Heart right ventricle (tissue), 16 donors: ENCODE measurements at regions not wholly inside any gene's neighbourhood (a gene's known extent, or its start where the extent isn't known, plus 50 kb on each side); places are given as distances from the start of the nearest gene placed in this dataset.

Experiments used
- ATAC-seq, 8 donors: fragments of 200-7000 bp; cut with Tn5 transposase; one replicate each; pipeline ENCODE4 v1.9.1; 2020; ENCODE audit warnings: mild to moderate bottlenecking in 8 of 8, moderate library complexity in 8 of 8, moderate number of reproducible peaks in 1 of 8
- DNase-seq, 2 donors: peaks; one replicate each; pipeline ENCODE4 v3.0.0-alpha.2; 2020
- H3K27ac ChIP-seq, 10 donors: fragments of 200-600 bp; sonication (generic) in 2 of 10; one replicate each; pipeline versions ENCODE4 v1.5.0 to v1.8.0; 2020 to 2022; ENCODE audit warnings: mild to moderate bottlenecking in 3 of 10
- H3K27me3 ChIP-seq, 7 donors: fragments of 200-600 bp; one replicate each; pipeline ENCODE4 v1.8.0; 2021 to 2022; ENCODE audit warnings: mild to moderate bottlenecking in 2 of 7
- H3K36me3 ChIP-seq, 9 donors: fragments of 200-600 bp; sonication (generic) in 1 of 9; one replicate each; pipeline versions ENCODE4 v1.5.0 to v1.8.0; 2020 to 2022; ENCODE audit warnings: mild to moderate bottlenecking in 2 of 9
- H3K4me1 ChIP-seq, 9 donors: fragments of 200-600 bp; sonication (generic) in 1 of 9; one replicate each; pipeline versions ENCODE4 v1.5.0 to v1.8.0; 2020 to 2022; ENCODE audit warnings: mild to moderate bottlenecking in 4 of 9
- H3K4me3 ChIP-seq, 10 donors: fragments of 200-600 bp; sonication (generic) in 2 of 10; one replicate each; pipeline versions ENCODE4 v1.5.0 to v1.8.0; 2020 to 2022; ENCODE audit warnings: mild to moderate bottlenecking in 7 of 10, moderate library complexity in 2 of 10
- H3K9me3 ChIP-seq, 11 donors: fragments of 200-600 bp in 10 of 11; sonication (generic) in 2 of 11; one replicate each; pipeline versions ENCODE4 v1.5.0 to v1.8.0; 2013 to 2022; ENCODE audit warnings: mild to moderate bottlenecking in 2 of 11, control low read depth in 1 of 11, moderate library complexity in 1 of 11
- WGBS, 2 donors: extraction: QIAGEN DNeasy Blood & Tissue Kit; methylation state at CpG; one replicate each; pipeline ENCODE4 v1.1.7; 2013; ENCODE audit warnings: inconsistent platforms in 1 of 2; 5-methylcytosine and 5-hydroxymethylcytosine counted together
- intact Hi-C, 10 donors: fragments of 100-400 bp; cut with DNase I; formaldehyde crosslinking; loops; one replicate each; pipeline versions ENCODE4 v1.11.1 to v1.14.2; 2022
- TF ChIP-seq, protein P1 (sequence below), 9 donors: fragments of 200-600 bp; sonication (generic) in 2 of 9; IDR thresholded peaks; one replicate each; pipeline versions ENCODE4 v1.5.0 to v1.8.0; 2021 to 2022; ENCODE audit warnings: antibody characterized with exemption in 9 of 9, mild to moderate bottlenecking in 5 of 9, moderate library complexity in 1 of 9
- donor health status: Arrhythmogenic right ventricular cardiomyopathy.
- donor health status: ischemic (EF 13 %, LVEDD 7.1; RV severe dilation, severe dysfunction).
- donor health status: healthy with polysubstance abuse.
- donor health status: DM: no; HTN: yes; CAD: no.
- donor health status: DM: no; HTN: no; CAD: no.
- donor health status: ischemic (EF 25% LVEDD 6.9; RV normal size, moderate dysfunction).
- donor health status: ischemic (EF 25% LVEDD 5.7; RV mildly dilated, moderate dysfunction).
- donor health status: healthy.
- donor health status: DM: yes; HTN: yes; CAD: no.
- donor health status: Ischemic cardiomyopathy.
- donor health status: ischemic (EF 35%, LVEDD 5.7; RV mildly dilated, moderate dysfunction).
- donor health status: nonischemic (EF 11% LVEDD 7.7; RV severe dilation, severe dysfunction).
- donor health status: DM: yes; HTN: yes; CAD: no.
- donor health status: PGD.
- donor health status: ischemic (EF 29% LVEDD 5.4; RV normal size, mild dysfunction).
- donor health status: nonischemic (EF 23%, LVEDD 6.1; RV moderate dilation, normal function).

DNA sequence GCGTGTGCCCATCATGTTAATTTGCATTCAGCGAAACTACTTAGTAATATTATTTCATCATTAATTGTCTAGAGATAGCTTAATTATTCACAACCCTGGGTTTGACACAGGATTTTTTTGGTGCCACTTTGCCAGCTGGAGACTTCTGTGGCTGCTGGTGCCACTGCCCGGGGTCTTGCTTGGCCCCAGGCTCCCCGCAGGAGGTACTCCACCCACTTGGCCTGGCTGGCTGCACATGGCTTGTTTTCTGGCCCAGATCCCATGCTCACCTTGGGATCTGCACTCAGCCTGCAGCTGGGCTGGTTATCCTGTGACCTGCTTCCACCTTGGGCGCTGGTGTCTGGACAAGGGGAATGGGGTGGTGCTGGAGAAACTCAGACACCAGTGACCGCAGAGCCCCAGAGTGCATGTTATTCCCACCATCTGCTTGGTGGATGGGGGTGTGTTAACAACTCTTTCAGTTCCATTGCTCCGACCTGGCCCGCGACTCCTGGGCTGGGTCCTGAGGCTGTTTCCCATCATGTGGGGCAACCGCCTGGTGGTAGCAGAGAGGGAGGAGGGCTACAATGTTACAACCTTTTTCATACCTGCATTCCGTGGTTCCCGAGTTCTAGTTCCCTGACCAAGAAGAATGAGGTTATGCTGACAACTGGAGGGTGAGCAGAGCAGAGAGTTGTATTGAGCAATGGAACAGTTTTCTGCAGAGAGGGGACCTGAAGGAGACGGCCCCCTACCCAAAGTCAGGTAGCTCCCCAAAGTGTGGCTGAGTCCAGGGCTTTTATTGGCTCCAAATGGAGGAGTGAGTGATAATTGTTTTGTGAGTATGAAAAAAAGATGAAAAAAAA is 1950.0 kb upstream of the IGFBP7 start:
- no peaks in the 10 kb centered on the region for H3K36me3 ChIP-seq
- H3K9me3 ChIP-seq: no peaks in the 10 kb centered on the region
- intact Hi-C loops: no loop called here
- TF ChIP-seq, protein P1, sequence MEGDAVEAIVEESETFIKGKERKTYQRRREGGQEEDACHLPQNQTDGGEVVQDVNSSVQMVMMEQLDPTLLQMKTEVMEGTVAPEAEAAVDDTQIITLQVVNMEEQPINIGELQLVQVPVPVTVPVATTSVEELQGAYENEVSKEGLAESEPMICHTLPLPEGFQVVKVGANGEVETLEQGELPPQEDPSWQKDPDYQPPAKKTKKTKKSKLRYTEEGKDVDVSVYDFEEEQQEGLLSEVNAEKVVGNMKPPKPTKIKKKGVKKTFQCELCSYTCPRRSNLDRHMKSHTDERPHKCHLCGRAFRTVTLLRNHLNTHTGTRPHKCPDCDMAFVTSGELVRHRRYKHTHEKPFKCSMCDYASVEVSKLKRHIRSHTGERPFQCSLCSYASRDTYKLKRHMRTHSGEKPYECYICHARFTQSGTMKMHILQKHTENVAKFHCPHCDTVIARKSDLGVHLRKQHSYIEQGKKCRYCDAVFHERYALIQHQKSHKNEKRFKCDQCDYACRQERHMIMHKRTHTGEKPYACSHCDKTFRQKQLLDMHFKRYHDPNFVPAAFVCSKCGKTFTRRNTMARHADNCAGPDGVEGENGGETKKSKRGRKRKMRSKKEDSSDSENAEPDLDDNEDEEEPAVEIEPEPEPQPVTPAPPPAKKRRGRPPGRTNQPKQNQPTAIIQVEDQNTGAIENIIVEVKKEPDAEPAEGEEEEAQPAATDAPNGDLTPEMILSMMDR (IDR thresholded peaks at IDR 0.05): no peak
- H3K27me3 ChIP-seq: no peaks in the 10 kb centered on the region
- ATAC-seq: no peak
- no peaks in the 10 kb centered on the region for H3K4me1 ChIP-seq
- no peak overlapping the region for H3K27ac ChIP-seq
- DNase-seq: no peak
- WGBS, 2 donors: 86 to 88% methylated on average over 13 of the region's 13 CpGs
- H3K4me3 ChIP-seq: no peak overlapping the region

DNA sequence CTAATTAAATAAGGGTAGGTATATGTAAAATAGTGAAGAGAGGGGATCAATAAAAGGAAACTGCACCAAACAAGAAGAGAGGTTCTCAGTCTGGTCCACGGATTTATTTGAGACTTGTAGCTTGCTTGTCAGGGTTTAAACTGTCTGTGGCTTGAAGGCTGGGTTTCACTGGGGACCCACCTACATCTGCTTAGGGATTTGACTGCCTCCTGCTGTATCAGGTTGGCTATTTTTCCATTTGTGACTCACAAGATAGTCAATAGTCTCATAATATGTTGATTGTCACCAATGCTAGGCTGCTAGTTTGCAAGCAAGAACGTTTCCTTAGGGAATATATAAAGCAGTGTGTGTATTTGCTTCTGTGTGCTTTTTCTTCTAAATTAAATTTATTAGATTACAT is 1950.7 kb upstream of the IGFBP7 start:
- no peak overlapping the region for H3K4me3 ChIP-seq
- no peak for DNase-seq
- no peaks in the 10 kb centered on the region for H3K36me3 ChIP-seq
- no peak for ATAC-seq
- TF ChIP-seq, protein P1 (IDR thresholded peaks at IDR 0.05): no peak
- H3K9me3 ChIP-seq: no peaks in the 10 kb centered on the region
- no peak overlapping the region for H3K27ac ChIP-seq
- no peaks in the 10 kb centered on the region for H3K27me3 ChIP-seq
- intact Hi-C loops: no loop called here
- H3K4me1 ChIP-seq: no peaks in the 10 kb centered on the region
- 64 to 76% methylated on average over 2 of the region's 2 CpGs for WGBS, 2 donors

DNA sequence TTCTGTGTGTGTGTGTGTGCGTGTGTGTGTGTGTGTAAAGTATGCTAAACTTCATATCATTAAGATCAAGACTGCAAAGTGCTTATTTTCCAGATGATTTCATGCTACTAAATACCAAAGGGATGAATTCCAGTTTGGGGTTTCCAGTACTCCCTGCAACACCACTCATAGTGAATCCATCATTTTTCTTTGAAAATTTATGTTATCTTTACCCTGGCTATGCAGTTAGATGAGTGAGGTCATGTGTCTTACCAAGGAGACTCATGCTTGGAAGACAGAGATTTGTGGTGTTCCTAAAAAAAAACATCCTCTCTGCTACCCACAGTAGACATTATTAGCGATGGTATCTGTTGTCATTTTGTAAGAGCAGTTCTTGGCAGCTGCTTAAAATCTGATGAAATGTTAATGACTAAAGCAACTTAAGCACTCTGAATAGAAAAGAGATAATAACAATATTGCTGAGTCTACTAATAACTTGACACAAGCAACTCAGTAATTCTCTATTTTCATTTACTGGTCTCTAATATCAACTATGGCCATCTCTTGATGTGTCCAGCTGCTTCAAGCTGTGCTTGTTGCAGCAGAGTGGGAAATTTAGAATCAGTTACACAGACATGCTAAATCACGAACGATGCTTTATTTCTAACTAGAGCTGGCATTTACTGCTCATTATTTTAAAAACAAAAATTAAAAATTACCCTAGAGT is 1953.0 kb upstream of the IGFBP7 start:
- Histone ChIP-seq H3K36me3 (no peaks in the 10 kb centered on the region), H3K4me3 (no peak overlapping the region), H3K9me3 (no peaks in the 10 kb centered on the region), H3K27me3 (no peaks in the 10 kb centered on the region), H3K4me1 (no peaks in the 10 kb centered on the region), H3K27ac (no peak overlapping the region)
- intact Hi-C loops: no loop called here
- DNase-seq: no peak
- WGBS, 2 donors: 63 to 64% methylated on average over 4 of the region's 4 CpGs
- TF ChIP-seq, protein P1 (IDR thresholded peaks at IDR 0.05): no peak
- ATAC-seq: no peak

DNA sequence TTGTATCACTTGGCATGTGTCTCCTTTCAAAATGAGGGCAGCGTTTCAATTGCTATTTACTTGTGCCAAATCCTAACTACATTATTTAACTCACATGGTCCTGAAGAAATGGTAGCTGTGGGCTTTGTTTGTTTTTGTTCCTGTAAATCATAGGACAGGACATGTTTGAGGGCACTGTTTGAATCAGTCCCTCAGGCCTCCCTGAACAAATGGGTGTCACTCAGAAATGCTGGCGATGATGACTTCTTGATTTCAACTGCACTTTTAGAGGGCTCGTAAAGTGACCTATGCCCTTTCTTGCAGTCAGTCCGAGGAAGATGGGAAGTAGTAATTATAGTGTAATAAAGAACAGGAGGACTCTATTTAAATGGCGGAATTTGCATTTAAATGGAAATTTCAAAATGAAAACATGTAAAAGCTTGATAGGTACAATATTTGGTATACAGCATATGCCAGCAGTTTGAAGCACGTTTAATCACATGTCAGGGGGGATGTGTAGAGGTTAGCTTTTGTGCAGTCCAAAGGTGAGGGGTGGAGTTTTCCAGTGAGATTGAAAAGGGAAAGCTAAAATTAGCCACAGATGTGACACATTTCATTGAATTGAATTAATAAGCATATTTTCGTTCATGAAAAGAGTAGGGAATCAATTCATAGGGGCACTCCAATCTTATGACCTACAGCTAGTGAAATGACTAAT is 1958.7 kb upstream of the IGFBP7 start:
- H3K27ac ChIP-seq: no peak overlapping the region
- no peaks in the 10 kb centered on the region for H3K36me3 ChIP-seq
- TF ChIP-seq, protein P1 (IDR thresholded peaks at IDR 0.05): no peak
- peaks cover 0 to 15% (median 0%) of the 10 kb centered on the region in 11 donors for H3K9me3 ChIP-seq
- ATAC-seq (no peak), DNase-seq (no peak)
- H3K4me1 ChIP-seq: no peaks in the 10 kb centered on the region
- WGBS, 2 donors: 45 to 49% methylated on average over 7 of the region's 7 CpGs
- intact Hi-C loops: no loop called here
- H3K4me3 ChIP-seq: no peak overlapping the region
- H3K27me3 ChIP-seq: no peaks in the 10 kb centered on the region
